HG03521 (cell line): ENCODE measurements at regions not wholly inside any gene's neighbourhood (a gene's known extent, or its start where the extent isn't known, plus 50 kb on each side); places are given as distances from the start of the nearest gene placed in this dataset.

Source experiments
- ATAC-seq: cut with Tn5 transposase; IDR thresholded peaks from one replicate; pipeline ENCODE4 v1.9.1; 2021; ENCODE audit warnings: mild to moderate bottlenecking, moderate library complexity; ENCODE audit not compliant: unreplicated experiment

DNA sequence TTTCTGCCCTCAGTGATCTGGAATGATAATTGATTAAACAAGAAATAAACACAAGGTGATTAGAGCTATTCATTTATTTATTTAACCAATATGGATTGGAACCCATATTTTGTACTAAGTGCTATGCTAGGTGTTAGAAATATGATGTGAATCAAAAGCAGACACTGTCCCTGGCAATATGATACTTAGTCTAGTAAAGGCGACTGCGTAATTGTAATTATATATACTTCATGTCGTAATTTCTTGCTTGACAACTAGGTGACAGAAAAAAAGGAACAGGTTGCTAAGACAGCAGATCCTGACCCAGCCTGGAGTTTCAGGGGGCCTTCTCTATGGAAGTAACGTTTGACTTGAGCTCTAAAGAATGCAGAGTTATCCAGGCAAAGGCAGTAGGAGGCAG is 236.5 kb upstream of the F9 start:
- no peak for ATAC-seq

DNA sequence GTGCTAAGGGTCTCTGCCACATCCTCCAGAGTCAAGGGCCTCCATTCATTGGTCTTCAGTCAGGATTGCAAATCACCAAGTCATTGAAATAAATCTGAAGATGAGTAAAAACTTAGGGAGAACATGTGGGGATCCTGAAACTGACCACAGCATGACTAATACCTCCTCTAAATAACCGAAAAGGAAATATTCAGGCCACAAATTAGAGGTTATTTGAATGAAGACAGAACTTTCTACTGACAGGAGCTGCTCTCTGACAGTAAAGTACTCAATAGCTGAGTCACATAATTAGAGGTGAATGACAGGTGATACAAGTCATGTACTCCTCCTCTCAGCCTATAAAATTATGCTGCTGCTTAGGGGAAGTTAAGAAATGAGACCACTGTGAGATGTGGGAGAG is 240.2 kb upstream of the F9 start:
- peak; percentile 45 for ATAC-seq

- ATAC-seq, result no peak
Observed at GRCh38 chrX:139287155-139287924, 243.2 kb upstream of the F9 start.

GRCh38 chrX:139286342-139286741 is 244.2 kb upstream of the F9 start:
- ATAC-seq, result no peak

DNA sequence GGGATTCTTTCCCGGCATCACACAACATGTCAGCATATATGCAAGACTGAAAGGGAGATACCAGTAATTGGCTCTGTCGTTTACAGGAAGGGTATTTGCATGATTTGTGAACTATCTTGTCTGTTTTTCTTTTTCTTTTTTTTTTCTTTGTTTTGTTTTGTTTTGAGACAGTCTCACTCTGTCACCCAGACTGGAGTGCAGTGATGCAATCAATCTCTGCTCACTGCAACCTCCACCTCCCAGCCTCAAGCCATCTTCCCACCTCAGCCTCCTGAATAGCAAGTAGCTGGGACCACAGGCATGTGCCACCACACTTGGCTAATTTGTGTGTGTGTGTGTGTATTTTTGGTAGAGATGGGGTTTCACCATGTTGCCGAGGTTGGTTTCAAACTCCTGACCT is 262.7 kb upstream of the F9 start:
- no peak for ATAC-seq

- no peak for ATAC-seq
Observed at GRCh38 chrX:139246295-139246694, 284.2 kb upstream of the F9 start.

DNA sequence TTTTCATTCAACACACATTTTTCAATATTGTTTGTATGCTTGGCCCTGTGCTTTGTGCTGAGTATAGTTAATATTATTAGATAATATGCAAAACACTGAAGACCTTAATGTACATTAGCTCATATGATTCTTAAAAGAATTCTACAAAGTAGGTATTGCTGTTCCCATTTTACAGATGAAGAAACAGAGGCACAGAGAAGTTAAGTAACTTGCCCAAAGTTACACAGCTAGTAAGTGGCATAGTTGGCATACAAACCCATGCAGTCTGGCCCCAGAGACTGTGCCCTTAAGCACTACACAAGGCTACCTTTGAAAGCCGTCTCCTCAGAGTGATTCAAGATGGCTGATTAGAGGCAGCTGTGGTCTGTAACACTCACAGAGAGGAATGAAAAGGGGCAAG is 293.4 kb upstream of the F9 start:
- no peak for ATAC-seq

- no peak for ATAC-seq
Observed at GRCh38 chrX:139234898-139235297, 295.6 kb upstream of the F9 start.

DNA sequence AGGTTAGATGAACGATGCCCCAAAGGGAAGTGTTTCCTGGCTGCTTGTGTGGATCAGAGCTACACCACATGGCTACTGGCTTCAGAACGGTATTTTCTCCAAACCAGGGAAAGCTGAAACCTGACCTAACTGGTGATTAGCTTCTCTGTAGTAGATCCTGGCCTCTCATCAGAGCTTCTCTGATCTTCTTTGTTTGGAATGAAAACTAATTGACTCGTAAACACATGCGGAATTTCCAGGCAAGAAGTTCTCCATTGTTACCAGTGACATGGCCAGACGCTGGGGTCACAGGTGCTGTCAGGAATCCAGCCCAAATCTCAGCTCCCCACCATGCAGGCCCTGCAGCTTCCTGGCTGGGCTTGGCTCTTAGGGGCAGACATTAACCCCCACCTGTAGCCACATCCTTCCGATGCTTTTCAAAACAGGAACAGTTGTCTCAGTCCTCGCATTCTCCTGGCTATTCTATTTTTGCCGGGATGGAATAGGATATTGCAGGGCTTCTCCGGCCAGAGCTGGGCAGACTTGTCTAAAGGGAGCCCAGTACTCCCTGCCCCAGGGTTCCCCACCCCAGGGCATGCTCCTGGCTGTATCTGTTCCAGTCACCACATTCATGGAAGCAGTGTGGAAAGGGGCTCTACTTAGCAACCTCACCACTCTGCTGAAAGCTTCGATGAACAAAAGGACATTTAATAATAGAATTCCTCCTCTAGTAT is 305.4 kb upstream of the F9 start:
- ATAC-seq, result no peak

- ATAC-seq, result no peak
Observed at GRCh38 chrX:139222511-139223200, 307.9 kb upstream of the F9 start.

- ATAC-seq, result no peak
Observed at GRCh38 chrX:139213241-139213709, 317.3 kb upstream of the F9 start.

DNA sequence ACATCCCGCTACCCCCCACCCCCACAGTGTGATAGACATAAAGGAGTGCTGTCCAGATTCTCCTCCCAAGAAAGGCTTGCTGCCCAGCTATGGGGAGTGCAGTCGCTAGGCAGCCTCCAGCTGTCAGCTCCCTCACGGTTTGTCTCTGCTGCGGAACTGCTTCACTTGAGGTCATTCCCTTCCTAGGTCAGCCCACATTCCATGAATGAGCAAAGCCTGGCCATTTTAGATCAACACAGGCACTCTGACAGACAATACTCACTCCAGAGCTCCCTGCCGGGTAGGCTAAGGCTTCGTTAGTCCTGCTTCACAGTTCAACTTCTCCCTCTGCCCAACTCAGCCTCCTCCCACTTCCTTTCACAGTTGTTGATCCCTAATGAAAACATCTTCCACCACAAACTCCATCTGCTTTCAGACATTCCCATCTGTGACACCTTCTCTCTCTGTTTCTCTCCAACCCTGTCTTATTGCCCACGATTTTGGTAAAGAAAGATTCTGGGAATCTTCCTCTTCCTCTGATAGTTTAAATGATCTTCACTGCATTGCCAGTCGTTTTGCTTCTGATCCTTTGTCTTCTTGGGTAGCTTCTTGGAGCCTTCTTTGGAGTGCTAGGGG is 318.9 kb upstream of the F9 start:
- no peak for ATAC-seq

DNA sequence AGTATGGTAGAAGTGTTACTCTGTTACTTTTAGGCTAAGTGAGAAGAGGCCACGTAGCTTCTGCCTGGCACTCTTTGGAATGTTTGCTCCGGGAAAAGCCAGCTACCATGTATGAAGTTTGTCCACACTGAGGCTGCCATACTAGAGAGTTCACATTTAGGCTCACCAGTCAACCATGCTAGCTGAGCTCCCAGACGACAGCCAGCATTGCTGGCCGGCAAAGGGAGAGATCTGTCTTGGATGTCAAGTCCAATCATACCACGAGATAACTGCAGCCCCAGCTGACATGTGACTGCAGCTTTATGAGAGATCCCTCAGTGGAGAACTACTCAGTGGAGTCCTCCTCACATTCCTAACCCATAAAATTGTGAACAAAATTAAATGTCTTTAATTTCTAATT is 321.2 kb upstream of the F9 start:
- ATAC-seq, result no peak

- no peak for ATAC-seq
Observed at GRCh38 chrX:139207655-139208054, 322.9 kb upstream of the F9 start.

DNA sequence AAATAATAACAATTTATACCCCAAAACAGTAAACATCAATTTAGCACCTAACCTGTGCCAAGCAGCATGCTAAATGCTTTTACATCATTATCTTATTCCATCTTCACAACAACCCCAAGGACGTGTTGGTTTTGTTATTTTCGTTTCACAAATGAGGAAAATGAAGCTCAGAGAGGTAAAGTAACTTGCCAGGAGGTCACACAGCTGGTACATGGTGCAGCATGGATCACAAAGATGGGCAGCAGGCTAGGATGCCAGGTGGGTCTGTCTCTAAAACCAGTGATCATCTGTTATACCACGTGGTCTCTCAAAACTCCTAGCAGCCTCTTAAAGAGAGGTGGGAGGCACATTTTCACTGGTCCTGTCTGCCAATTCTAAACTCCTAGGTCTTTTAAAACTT is 323.6 kb upstream of the F9 start:
- ATAC-seq, result no peak

- ATAC-seq, result no peak
Observed at GRCh38 chrX:139204898-139205667, 325.5 kb upstream of the F9 start.

DNA sequence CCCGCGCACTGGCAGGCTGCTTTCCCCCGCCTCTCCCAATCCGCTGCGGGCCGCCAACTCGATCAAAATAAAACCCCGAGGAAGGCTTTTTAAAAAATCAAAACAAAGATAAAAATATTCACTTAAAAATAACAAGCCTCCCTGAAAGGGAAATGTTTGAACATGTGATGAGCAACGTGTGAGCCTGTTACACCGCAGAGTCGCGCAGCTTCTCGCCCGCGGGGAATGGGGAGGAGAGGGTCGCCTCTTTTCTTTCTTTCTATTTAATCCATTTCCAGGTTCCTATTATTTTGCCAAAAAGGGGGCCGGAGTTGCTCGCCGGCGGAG is 326.0 kb upstream of the F9 start:
- ATAC-seq, result no peak

DNA sequence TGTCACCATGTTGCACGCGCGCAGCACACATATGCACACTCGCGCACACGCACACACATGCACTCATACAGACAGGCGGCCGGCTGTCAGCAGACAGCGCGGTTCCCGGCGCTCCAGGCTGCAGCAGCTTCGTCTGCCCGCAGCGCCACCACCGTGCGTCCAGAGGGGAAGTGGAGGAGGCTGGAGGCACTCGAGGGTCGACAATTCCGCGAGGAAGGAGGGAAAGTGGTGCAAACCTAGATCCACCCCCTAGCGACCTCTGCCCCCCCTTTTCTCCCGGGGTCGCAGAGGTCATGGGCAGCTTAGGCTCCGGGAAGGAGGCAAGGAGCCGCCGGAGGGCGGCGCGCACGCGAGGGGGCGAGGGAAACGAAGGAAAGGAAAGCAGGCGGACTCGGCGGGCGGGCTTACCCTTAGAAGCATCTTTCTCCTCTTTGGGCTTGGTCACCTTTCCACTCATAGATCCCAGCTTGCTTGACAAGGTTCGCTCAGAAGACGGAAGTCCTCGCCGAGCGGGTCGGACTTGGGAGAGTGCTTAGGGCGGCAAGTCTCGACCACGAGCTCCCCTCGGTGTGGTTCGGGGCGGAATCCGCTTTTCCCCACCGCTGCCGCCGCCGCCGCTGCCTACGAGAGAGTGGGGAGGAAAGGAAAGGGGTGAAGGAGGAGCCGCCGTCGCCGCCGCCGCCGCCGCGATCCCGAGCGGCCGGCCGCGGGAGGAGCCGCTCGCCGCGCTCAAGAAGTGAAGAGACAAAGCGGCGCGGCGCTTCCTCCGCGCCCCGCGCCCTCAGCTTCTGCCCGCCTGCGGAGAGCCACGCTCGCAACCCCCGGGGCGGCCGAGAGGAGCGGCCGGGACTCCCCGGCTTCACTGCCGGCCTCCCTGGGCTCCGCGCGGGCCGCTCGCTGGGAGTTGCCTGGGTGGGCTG is 326.6 kb upstream of the F9 start:
- no peak for ATAC-seq

GRCh38 chrX:139202742-139203420 is 327.7 kb upstream of the F9 start:
- no peak for ATAC-seq
